HG03103 (cell line): ENCODE measurements at regions not wholly inside any gene's neighbourhood (a gene's known extent, or its start where the extent isn't known, plus 50 kb on each side); places are given as distances from the start of the nearest gene placed in this dataset.
"Not testable (repeated sequence)": the region's sequence is repeated elsewhere in the genome, so short reads cannot be mapped to it uniquely, and the experiment has no call there.

Experiments
- ATAC-seq: cut with Tn5 transposase; IDR thresholded peaks from one replicate; pipeline ENCODE4 v1.9.1; 2021; ENCODE audit warnings: low read depth; ENCODE audit not compliant: unreplicated experiment

GRCh38 chr20:22939181-22939580, 95.9 kb upstream of the SSTR4 start:
- no peak for ATAC-seq

- ATAC-seq: no peak
These were observed 94.8 kb upstream of the SSTR4 start for GRCh38 chr20:22940350-22940749.

- no peak for ATAC-seq
These were observed 93.6 kb upstream of the SSTR4 start for GRCh38 chr20:22941550-22941949.

GRCh38 chr20:22942742-22943141, 92.4 kb upstream of the SSTR4 start:
- no peak for ATAC-seq

GRCh38 chr20:22944062-22944461, 91.0 kb upstream of the SSTR4 start:
- ATAC-seq: no peak

- ATAC-seq: no peak
These were observed 90.2 kb upstream of the SSTR4 start for GRCh38 chr20:22944936-22945335.

- no peak for ATAC-seq
These were observed 88.5 kb upstream of the SSTR4 start for GRCh38 chr20:22946596-22946995.

- no peak for ATAC-seq
These were observed 85.6 kb upstream of the SSTR4 start for GRCh38 chr20:22949331-22950109.

- ATAC-seq: no peak
These were observed 83.1 kb upstream of the SSTR4 start for GRCh38 chr20:22951966-22952365.

- ATAC-seq: no peak
These were observed 80.5 kb upstream of the SSTR4 start for GRCh38 chr20:22954661-22955060.

GRCh38 chr20:22958390-22958789, 76.7 kb upstream of the SSTR4 start:
- no peak for ATAC-seq

GRCh38 chr20:22962567-22963439, 72.3 kb upstream of the SSTR4 start:
- ATAC-seq: no peak

- ATAC-seq: no peak
These were observed 71.5 kb upstream of the SSTR4 start for GRCh38 chr20:22963581-22963980.

- no peak for ATAC-seq
These were observed 68.2 kb upstream of the SSTR4 start for GRCh38 chr20:22966787-22967464.

- not testable (repeated sequence) for ATAC-seq
These were observed 67.4 kb upstream of the SSTR4 start for GRCh38 chr20:22967706-22968105.

- ATAC-seq: not testable (repeated sequence)
These were observed 66.1 kb upstream of the SSTR4 start for GRCh38 chr20:22969031-22969430.

GRCh38 chr20:22971077-22971476, 64.0 kb upstream of the SSTR4 start:
- ATAC-seq: not testable (repeated sequence)

- no peak for ATAC-seq
These were observed 60.8 kb upstream of the SSTR4 start for GRCh38 chr20:22974354-22974753.

GRCh38 chr20:22977047-22977785, 57.9 kb upstream of the SSTR4 start:
- no peak for ATAC-seq

- no peak for ATAC-seq
These were observed 51.1 kb upstream of the SSTR4 start for GRCh38 chr20:22984008-22984407.
